ENCODE measurements at regions not wholly inside any gene's neighbourhood (a gene's known extent, or its start where the extent isn't known, plus 50 kb on each side); places are given as distances from the start of the nearest gene placed in this dataset.

DNA sequence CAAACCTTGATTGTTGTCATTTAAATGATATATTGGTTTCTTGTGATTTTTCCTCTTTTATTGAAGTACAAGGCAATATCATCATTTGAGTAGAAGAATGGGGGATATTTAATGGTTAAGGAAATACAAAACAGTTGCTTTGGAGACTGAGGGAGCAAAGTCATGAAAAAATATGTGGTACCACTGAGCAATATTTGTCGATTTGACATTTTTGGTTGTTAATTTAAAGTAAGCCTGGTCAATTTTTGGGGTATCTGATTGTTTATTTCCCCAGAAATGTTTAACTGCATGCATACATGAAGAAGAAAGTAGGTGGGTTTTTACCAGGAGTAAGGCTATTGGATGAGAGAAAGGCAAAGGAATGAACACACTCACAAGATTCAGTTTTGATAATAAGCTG is 556.2 kb downstream of the TRAM1L1 start (continued):
- TF ChIP-seq, protein P1, sequence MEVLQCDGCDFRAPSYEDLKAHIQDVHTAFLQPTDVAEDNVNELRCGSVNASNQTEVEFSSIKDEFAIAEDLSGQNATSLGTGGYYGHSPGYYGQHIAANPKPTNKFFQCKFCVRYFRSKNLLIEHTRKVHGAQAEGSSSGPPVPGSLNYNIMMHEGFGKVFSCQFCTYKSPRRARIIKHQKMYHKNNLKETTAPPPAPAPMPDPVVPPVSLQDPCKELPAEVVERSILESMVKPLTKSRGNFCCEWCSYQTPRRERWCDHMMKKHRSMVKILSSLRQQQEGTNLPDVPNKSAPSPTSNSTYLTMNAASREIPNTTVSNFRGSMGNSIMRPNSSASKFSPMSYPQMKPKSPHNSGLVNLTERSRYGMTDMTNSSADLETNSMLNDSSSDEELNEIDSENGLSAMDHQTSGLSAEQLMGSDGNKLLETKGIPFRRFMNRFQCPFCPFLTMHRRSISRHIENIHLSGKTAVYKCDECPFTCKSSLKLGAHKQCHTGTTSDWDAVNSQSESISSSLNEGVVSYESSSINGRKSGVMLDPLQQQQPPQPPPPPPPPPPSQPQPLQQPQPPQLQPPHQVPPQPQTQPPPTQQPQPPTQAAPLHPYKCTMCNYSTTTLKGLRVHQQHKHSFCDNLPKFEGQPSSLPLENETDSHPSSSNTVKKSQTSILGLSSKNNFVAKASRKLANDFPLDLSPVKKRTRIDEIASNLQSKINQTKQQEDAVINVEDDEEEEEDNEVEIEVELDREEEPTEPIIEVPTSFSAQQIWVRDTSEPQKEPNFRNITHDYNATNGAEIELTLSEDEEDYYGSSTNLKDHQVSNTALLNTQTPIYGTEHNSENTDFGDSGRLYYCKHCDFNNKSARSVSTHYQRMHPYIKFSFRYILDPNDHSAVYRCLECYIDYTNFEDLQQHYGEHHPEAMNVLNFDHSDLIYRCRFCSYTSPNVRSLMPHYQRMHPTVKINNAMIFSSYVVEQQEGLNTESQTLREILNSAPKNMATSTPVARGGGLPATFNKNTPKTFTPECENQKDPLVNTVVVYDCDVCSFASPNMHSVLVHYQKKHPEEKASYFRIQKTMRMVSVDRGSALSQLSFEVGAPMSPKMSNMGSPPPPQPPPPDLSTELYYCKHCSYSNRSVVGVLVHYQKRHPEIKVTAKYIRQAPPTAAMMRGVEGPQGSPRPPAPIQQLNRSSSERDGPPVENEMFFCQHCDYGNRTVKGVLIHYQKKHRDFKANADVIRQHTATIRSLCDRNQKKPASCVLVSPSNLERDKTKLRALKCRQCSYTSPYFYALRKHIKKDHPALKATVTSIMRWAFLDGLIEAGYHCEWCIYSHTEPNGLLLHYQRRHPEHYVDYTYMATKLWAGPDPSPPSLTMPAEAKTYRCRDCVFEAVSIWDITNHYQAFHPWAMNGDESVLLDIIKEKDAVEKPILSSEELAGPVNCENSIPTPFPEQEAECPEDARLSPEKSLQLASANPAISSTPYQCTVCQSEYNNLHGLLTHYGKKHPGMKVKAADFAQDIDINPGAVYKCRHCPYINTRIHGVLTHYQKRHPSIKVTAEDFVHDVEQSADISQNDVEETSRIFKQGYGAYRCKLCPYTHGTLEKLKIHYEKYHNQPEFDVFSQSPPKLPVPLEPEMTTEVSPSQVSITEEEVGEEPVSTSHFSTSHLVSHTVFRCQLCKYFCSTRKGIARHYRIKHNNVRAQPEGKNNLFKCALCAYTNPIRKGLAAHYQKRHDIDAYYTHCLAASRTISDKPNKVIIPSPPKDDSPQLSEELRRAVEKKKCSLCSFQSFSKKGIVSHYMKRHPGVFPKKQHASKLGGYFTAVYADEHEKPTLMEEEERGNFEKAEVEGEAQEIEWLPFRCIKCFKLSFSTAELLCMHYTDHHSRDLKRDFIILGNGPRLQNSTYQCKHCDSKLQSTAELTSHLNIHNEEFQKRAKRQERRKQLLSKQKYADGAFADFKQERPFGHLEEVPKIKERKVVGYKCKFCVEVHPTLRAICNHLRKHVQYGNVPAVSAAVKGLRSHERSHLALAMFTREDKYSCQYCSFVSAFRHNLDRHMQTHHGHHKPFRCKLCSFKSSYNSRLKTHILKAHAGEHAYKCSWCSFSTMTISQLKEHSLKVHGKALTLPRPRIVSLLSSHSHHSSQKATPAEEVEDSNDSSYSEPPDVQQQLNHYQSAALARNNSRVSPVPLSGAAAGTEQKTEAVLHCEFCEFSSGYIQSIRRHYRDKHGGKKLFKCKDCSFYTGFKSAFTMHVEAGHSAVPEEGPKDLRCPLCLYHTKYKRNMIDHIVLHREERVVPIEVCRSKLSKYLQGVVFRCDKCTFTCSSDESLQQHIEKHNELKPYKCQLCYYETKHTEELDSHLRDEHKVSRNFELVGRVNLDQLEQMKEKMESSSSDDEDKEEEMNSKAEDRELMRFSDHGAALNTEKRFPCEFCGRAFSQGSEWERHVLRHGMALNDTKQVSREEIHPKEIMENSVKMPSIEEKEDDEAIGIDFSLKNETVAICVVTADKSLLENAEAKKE (CRISPR knock-in tag; IDR thresholded peaks at IDR 0.05) = no peak
- no peak for TF ChIP-seq EZH2 (IDR thresholded peaks at IDR 0.05; ENCODE audit: low read depth, unreplicated experiment)
- no peak for TF ChIP-seq STAT1 (IDR thresholded peaks at IDR 0.05; ENCODE audit: unreplicated experiment)

DNA sequence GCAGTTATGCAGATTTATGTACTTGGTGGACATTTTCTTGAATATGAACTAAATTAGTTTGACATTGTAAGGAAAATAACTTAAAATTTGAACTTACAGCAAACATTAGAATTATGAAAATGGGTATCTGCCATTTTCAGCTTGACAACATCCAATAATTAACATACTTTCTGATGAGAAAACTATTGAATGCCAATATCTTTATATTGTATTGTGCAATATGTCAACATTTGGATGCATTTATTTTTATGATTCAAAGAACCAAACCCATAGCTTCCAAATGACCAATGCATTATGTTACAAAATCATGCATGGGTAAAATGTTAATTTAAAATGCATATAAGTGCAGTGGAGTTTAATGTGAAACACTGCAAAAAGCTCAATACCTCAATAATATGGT is 562.5 kb downstream of the TRAM1L1 start:
- Histone ChIP-seq H3K9me2 (ENCODE audit: insufficient read depth) (peaks cover 3% of the 10 kb centered on the region; the same call in 1 of the 2 replicates), H3K27me3 (ENCODE audit: insufficient read depth) (no peaks in the 10 kb centered on the region), H3K4me2 (no peak overlapping the region), H3K4me3 (no peak overlapping the region), H2AFZ (no peak overlapping the region), H4K20me1 (replicated peaks; ENCODE audit: insufficient read depth) (no peaks in the 10 kb centered on the region), H3K36me3 (ENCODE audit: insufficient read depth) (no peaks in the 10 kb centered on the region), H3F3A (replicated peaks; ENCODE audit: low read depth) (no peaks in the 10 kb centered on the region), H3K27ac (ENCODE audit: low read depth) (no peak overlapping the region), H3K4me1 (ENCODE audit: insufficient read depth) (no peaks in the 10 kb centered on the region), H3K79me2 (replicated peaks; ENCODE audit: insufficient read depth) (no peaks in the 10 kb centered on the region)
- Mint-ChIP-seq H3K9me3 (no peaks in the 10 kb centered on the region; the same call in 2 of the 3 replicates), H3K36me3 (ENCODE audit: low read depth) (no peaks in the 10 kb centered on the region), H3K4me3 (no peak overlapping the region), H3K27me3 (ENCODE audit: insufficient read depth, low read depth, poor library complexity) (no peaks in the 10 kb centered on the region), H3K27ac (no peak overlapping the region), H3K4me1 (no peaks in the 10 kb centered on the region)
- ATAC-seq (no peak), DNase-seq (ENCODE audit: low spot score) (no peak)
- TF ChIP-seq EZH2phosphoT487 (IDR thresholded peaks at IDR 0.05; ENCODE audit: unreplicated experiment) = no peak
- no peak for TF ChIP-seq ZNF331 (CRISPR knock-in tag; IDR thresholded peaks at IDR 0.05; ENCODE audit: low read depth)

Data from GM23338 (cell line).